DOHH2 (cell line): ENCODE measurements at regions not wholly inside any gene's neighbourhood (a gene's known extent, or its start where the extent isn't known, plus 50 kb on each side); places are given as distances from the start of the nearest gene placed in this dataset.
A peak's percentile ranks its signal among the peaks of the same experiment; 100 is the strongest.

ENCODE experiments used
- H3F3A ChIP-seq: fragments of 200-600 bp; sonication (generic), shearing (Covaris generic); 2 replicates; pipeline ENCODE4 v1.6.0; 2016; ENCODE audit warnings: antibody characterized with exemption, mild to moderate bottlenecking; ENCODE audit not compliant: control insufficient read depth, insufficient read depth
- H3K27ac ChIP-seq: fragments of 200-600 bp; sonication (generic); 2 replicates; pipeline ENCODE4 v1.5.1; 2014; ENCODE audit warnings: low read depth, mild to moderate bottlenecking, low read length, moderate library complexity
- H3K27me3 ChIP-seq: fragments of 200-600 bp; sonication (generic); 2 replicates; pipeline ENCODE4 v1.6.1; 2014; ENCODE audit warnings: mild to moderate bottlenecking, low read length, mixed read lengths; ENCODE audit not compliant: control insufficient read depth
- H3K36me3 ChIP-seq: fragments of 200-600 bp; sonication (generic); 2 replicates; pipeline ENCODE4 v1.6.1; 2014; ENCODE audit warnings: mild to moderate bottlenecking, low read length, moderate library complexity, mixed read lengths; ENCODE audit not compliant: control insufficient read depth
- H3K4me1 ChIP-seq: fragments of 200-600 bp; sonication (generic); 2 replicates; pipeline ENCODE4 v1.6.1; 2014; ENCODE audit warnings: mild to moderate bottlenecking, low read length, mixed read lengths; ENCODE audit not compliant: control insufficient read depth
- H3K4me2 ChIP-seq: fragments of 200-600 bp; sonication (generic); 2 replicates; pipeline ENCODE4 v1.6.0; 2014; ENCODE audit warnings: mild to moderate bottlenecking, low read length, moderate library complexity
- H3K4me3 ChIP-seq: fragments of 200-600 bp; sonication (generic); 2 replicates; pipeline ENCODE4 v1.5.1; 2014; ENCODE audit warnings: mild to moderate bottlenecking, low read length, mixed read lengths
- H3K79me2 ChIP-seq: fragments of 200-600 bp; sonication (generic); 2 replicates; pipeline ENCODE4 v1.6.1; 2014; ENCODE audit warnings: mild to moderate bottlenecking, low read length, mixed read lengths; ENCODE audit not compliant: control insufficient read depth
- H3K9me2 ChIP-seq: fragments of 200-600 bp; sonication (generic); replicated peaks from 2 replicates; pipeline ENCODE4 v1.6.1; 2014; ENCODE audit warnings: mild to moderate bottlenecking, low read length, mixed read lengths; ENCODE audit not compliant: control insufficient read depth
- H3K9me3 ChIP-seq: fragments of 200-600 bp; sonication (generic); 2 replicates; pipeline ENCODE4 v1.6.1; 2014; ENCODE audit warnings: antibody characterized with exemption, low read length, mixed read lengths; ENCODE audit not compliant: control insufficient read depth, insufficient read depth
- H4K20me1 ChIP-seq: fragments of 200-600 bp; sonication (generic); 2 replicates; pipeline ENCODE4 v1.6.0; 2014; ENCODE audit warnings: low read depth, mild to moderate bottlenecking, antibody characterized with exemption, low read length, moderate library complexity; ENCODE audit not compliant: control insufficient read depth, insufficient read depth
- CTCF ChIP-seq: fragments of 200-600 bp; sonication (generic); IDR thresholded peaks from one replicate; pipeline ENCODE4 v1.5.1; 2014; ENCODE audit warnings: antibody characterized with exemption, mild to moderate bottlenecking, low read depth, low read length; ENCODE audit not compliant: poor library complexity, severe bottlenecking
- EZH2phosphoT487 ChIP-seq: fragments of 200-600 bp; sonication (generic); IDR thresholded peaks from 2 replicates; pipeline ENCODE4 v1.6.1; 2017; ENCODE audit warnings: borderline replicate concordance, mild to moderate bottlenecking, antibody characterized with exemption, low read length, moderate library complexity, mixed read lengths

GRCh38 chr4:3655963-3656362 is 110.2 kb upstream of the ADRA2C start:
- Histone ChIP-seq H3K4me2 (peak overlapping the region; percentile 89), H3K36me3 (no peaks in the 10 kb centered on the region), H3K27ac (peak overlapping the region; percentile 99), H3K79me2 (peaks cover under 1% of the 10 kb centered on the region; the same call in 1 of the 2 replicates), H3K4me3 (peak overlapping the region; percentile 81), H3K4me1 (peaks cover 72% of the 10 kb centered on the region), H4K20me1 (no peaks in the 10 kb centered on the region), H3K9me2 (no peaks in the 10 kb centered on the region), H3K27me3 (no peaks in the 10 kb centered on the region), H3K9me3 (no peaks in the 10 kb centered on the region), H3F3A (peaks cover 36% of the 10 kb centered on the region)
- no peak for TF ChIP-seq CTCF
- no peak for TF ChIP-seq EZH2phosphoT487

GRCh38 chr4:3655485-3655884 is 110.7 kb upstream of the ADRA2C start:
- H4K20me1 ChIP-seq, result no peaks in the 10 kb centered on the region
- no peaks in the 10 kb centered on the region for H3K9me3 ChIP-seq
- peak overlapping the region; percentile 89 for H3K4me2 ChIP-seq
- peak overlapping the region; percentile 81 for H3K4me3 ChIP-seq
- peaks cover 35% of the 10 kb centered on the region for H3F3A ChIP-seq
- H3K27ac ChIP-seq, result peak overlapping the region; percentile 99
- no peaks in the 10 kb centered on the region for H3K36me3 ChIP-seq
- no peaks in the 10 kb centered on the region for H3K9me2 ChIP-seq
- no peaks in the 10 kb centered on the region for H3K27me3 ChIP-seq
- peaks cover 72% of the 10 kb centered on the region for H3K4me1 ChIP-seq
- H3K79me2 ChIP-seq, result no peaks in the 10 kb centered on the region
- TF ChIP-seq CTCF (no peak), EZH2phosphoT487 (no peak)

- no peak overlapping the region; the same call in 1 of the 2 replicates for H3K27ac ChIP-seq
- H3F3A ChIP-seq, result peaks cover 33% of the 10 kb centered on the region
- no peaks in the 10 kb centered on the region for H3K36me3 ChIP-seq
- H3K27me3 ChIP-seq, result no peaks in the 10 kb centered on the region
- H4K20me1 ChIP-seq, result no peaks in the 10 kb centered on the region
- TF ChIP-seq CTCF (no peak), EZH2phosphoT487 (no peak)
- H3K4me2 ChIP-seq, result no peak overlapping the region
- H3K4me3 ChIP-seq, result no peak overlapping the region
- no peaks in the 10 kb centered on the region for H3K9me3 ChIP-seq
- peaks cover 72% of the 10 kb centered on the region for H3K4me1 ChIP-seq
- no peaks in the 10 kb centered on the region for H3K9me2 ChIP-seq
- H3K79me2 ChIP-seq, result no peaks in the 10 kb centered on the region
Measured at GRCh38 chr4:3654036-3654807, 112.0 kb upstream of the ADRA2C start.
